HG02571 (cell line): ENCODE measurements at regions not wholly inside any gene's neighbourhood (a gene's known extent, or its start where the extent isn't known, plus 50 kb on each side); places are given as distances from the start of the nearest gene placed in this dataset.

Experiments
- ATAC-seq: cut with Tn5 transposase; IDR thresholded peaks from one replicate; pipeline ENCODE4 v1.9.1; 2021; ENCODE audit warnings: mild to moderate bottlenecking, moderate library complexity; ENCODE audit not compliant: unreplicated experiment

GRCh38 chr4:23207059-23207458 lies 514.3 kb downstream of the GBA3 start:
- no peak for ATAC-seq

- ATAC-seq: no peak
Measured at GRCh38 chr4:23202712-23203247, 510.0 kb downstream of the GBA3 start.

- ATAC-seq: no peak
Measured at GRCh38 chr4:23194751-23195150, 502.0 kb downstream of the GBA3 start.

GRCh38 chr4:23174179-23174578 lies 481.4 kb downstream of the GBA3 start:
- no peak for ATAC-seq

- ATAC-seq: no peak
Measured at GRCh38 chr4:23171976-23172375, 479.2 kb downstream of the GBA3 start.

- ATAC-seq: no peak
Measured at GRCh38 chr4:23169608-23170311, 477.0 kb downstream of the GBA3 start.

- ATAC-seq: no peak
Measured at GRCh38 chr4:23166919-23167318, 474.2 kb downstream of the GBA3 start.

- no peak for ATAC-seq
Measured at GRCh38 chr4:23166407-23166806, 473.7 kb downstream of the GBA3 start.

- no peak for ATAC-seq
Measured at GRCh38 chr4:23165669-23166068, 472.9 kb downstream of the GBA3 start.

- no peak for ATAC-seq
Measured at GRCh38 chr4:23163647-23164436, 471.1 kb downstream of the GBA3 start.

- ATAC-seq: no peak
Measured at GRCh38 chr4:23162275-23162674, 469.5 kb downstream of the GBA3 start.

GRCh38 chr4:23161787-23162186 lies 469.1 kb downstream of the GBA3 start:
- ATAC-seq: no peak

- ATAC-seq: no peak
Measured at GRCh38 chr4:23153076-23153475, 460.3 kb downstream of the GBA3 start.

GRCh38 chr4:23149815-23150214 lies 457.1 kb downstream of the GBA3 start:
- ATAC-seq: no peak

- no peak for ATAC-seq
Measured at GRCh38 chr4:23144707-23145106, 452.0 kb downstream of the GBA3 start.

- peak; percentile 66 for ATAC-seq
Measured at GRCh38 chr4:23135792-23136645, 443.3 kb downstream of the GBA3 start.

- ATAC-seq: no peak
Measured at GRCh38 chr4:23134331-23134730, 441.6 kb downstream of the GBA3 start.

GRCh38 chr4:23130845-23131244 lies 438.1 kb downstream of the GBA3 start:
- ATAC-seq: no peak

GRCh38 chr4:23125118-23125517 lies 432.4 kb downstream of the GBA3 start:
- no peak for ATAC-seq

GRCh38 chr4:23122666-23123400 lies 430.1 kb downstream of the GBA3 start:
- ATAC-seq: no peak

GRCh38 chr4:23120374-23120773 lies 427.6 kb downstream of the GBA3 start:
- ATAC-seq: no peak
